Stomach (tissue), 8 donors: ENCODE measurements at regions not wholly inside any gene's neighbourhood (a gene's known extent, or its start where the extent isn't known, plus 50 kb on each side); places are given as distances from the start of the nearest gene placed in this dataset.
A peak's percentile ranks its signal among the peaks of the same experiment; 100 is the strongest.

Experiments
- DNase-seq, 2 donors: peaks; one replicate each; pipeline versions ENCODE4 v3.0.0 to v3.0.0-alpha.2; 2013 to 2019
- H3K27ac ChIP-seq, 5 donors: fragments of 200-600 bp in 4 of 5; sonication (generic) in 4 of 5; one replicate each; pipeline ENCODE4 v1.5.1; 2013 to 2019; ENCODE audit warnings: mild to moderate bottlenecking in 1 of 5, moderate library complexity in 1 of 5
- H3K27me3 ChIP-seq, 3 donors: fragments of 200-600 bp; sonication (generic); one replicate each; pipeline ENCODE4 v1.5.1; 2017 to 2019; ENCODE audit warnings: mixed run types in 1 of 3
- H3K36me3 ChIP-seq, 4 donors: fragments of 200-600 bp; sonication (generic); 1 replicate in 3 of 4; 2 replicates in 1 of 4; pipeline ENCODE4 v1.5.1; 2016 to 2019
- H3K4me1 ChIP-seq, 4 donors: fragments of 200-600 bp; sonication (generic); one replicate each; pipeline ENCODE4 v1.5.1; 2016 to 2019
- H3K4me3 ChIP-seq, 4 donors: fragments of 200-600 bp; sonication (generic) in 3 of 4; one replicate each; pipeline ENCODE4 v1.5.1; 2016 to 2019; ENCODE audit warnings: mild to moderate bottlenecking in 1 of 4
- H3K9me3 ChIP-seq, 4 donors: fragments of 200-600 bp; sonication (generic); one replicate each; pipeline ENCODE4 v1.5.1; 2016 to 2019
- CTCF ChIP-seq, 7 experiments: fragments of 450-650 bp in 4 of 7; fragments of 200-600 bp in 3 of 7; sonication (generic) in 3 of 7; IDR thresholded peaks; one replicate each; pipeline ENCODE4 v1.5.1; 2016 to 2019; ENCODE audit warnings: antibody characterized with exemption in 7 of 7, control low read depth in 2 of 7, mild to moderate bottlenecking in 1 of 7
- EP300 ChIP-seq: sonication (generic); formaldehyde crosslinking; IDR thresholded peaks from one replicate; pipeline ENCODE4 v1.6.1; 2017; ENCODE audit warnings: antibody characterized with exemption
- POLR2A ChIP-seq, 4 donors: fragments of 450-650 bp; IDR thresholded peaks; one replicate each; pipeline ENCODE4 v1.6.1; 2016; ENCODE audit warnings: antibody characterized with exemption in 4 of 4, control low read depth in 2 of 4, mild to moderate bottlenecking in 1 of 4, moderate library complexity in 1 of 4
- POLR2AphosphoS5 ChIP-seq, 3 donors: sonication (generic); formaldehyde crosslinking; IDR thresholded peaks; one replicate each; pipeline ENCODE4 v1.6.1; 2016; ENCODE audit warnings: antibody characterized with exemption in 3 of 3
- WGBS, 5 donors: extraction: QIAGEN DNeasy Blood & Tissue Kit in 3 of 5; methylation state at CpG; one replicate each; pipeline versions ENCODE4 v1.1.5 to v1.1.7; 2013 to 2018; 5-methylcytosine and 5-hydroxymethylcytosine counted together
- intact Hi-C: fragments of 100-400 bp; cut with DNase I; formaldehyde crosslinking; loops from one replicate; pipeline ENCODE4 v1.15.1; 2023; ENCODE audit warnings: low total_unique reads
- donor health status: healthy with polysubstance abuse.
- donor health status: Bipolar disorder and iron deficiency.
- donor health status: healthy.

GRCh38 chr7:46286356-46286755, 365.3 kb upstream of the IGFBP3 start:
- no peak for DNase-seq
- Histone ChIP-seq H3K36me3 (no peaks in the 10 kb centered on the region), H3K4me1 (peaks cover 0 to 5% (median 2%) of the 10 kb centered on the region in 4 donors), H3K9me3 (no peaks in the 10 kb centered on the region), H3K27me3 (no peaks in the 10 kb centered on the region), H3K27ac (no peak overlapping the region), H3K4me3 (no peak overlapping the region)
- intact Hi-C loops: no loop called here
- 78 to 88% (median 87%) methylated on average over 2 of the region's 2 CpGs for WGBS, 5 donors
- TF ChIP-seq POLR2A (IDR thresholded peaks at IDR 0.05) (no peak), EP300 (no peak), CTCF (IDR thresholded peaks at IDR 0.05) (no peak), POLR2AphosphoS5 (IDR thresholded peaks at IDR 0.05) (no peak)

GRCh38 chr7:46285878-46286277, 364.8 kb upstream of the IGFBP3 start:
- no peak for TF ChIP-seq EP300
- WGBS, 5 donors: 0 to 56% (median 0%) methylated on average over 1 of the region's 1 CpG
- no peak overlapping the region for H3K4me3 ChIP-seq
- H3K36me3 ChIP-seq: no peaks in the 10 kb centered on the region
- no peaks in the 10 kb centered on the region for H3K27me3 ChIP-seq
- H3K9me3 ChIP-seq: no peaks in the 10 kb centered on the region
- no peak overlapping the region for H3K27ac ChIP-seq
- peaks cover 0 to 3% (median under 1%) of the 10 kb centered on the region in 4 donors for H3K4me1 ChIP-seq
- intact Hi-C loops: no loop called here
- no peak for DNase-seq

GRCh38 chr7:46283852-46284251, 362.8 kb upstream of the IGFBP3 start:
- TF ChIP-seq POLR2AphosphoS5 (IDR thresholded peaks at IDR 0.05) (no peak), EP300 (no peak), POLR2A (IDR thresholded peaks at IDR 0.05) (no peak), CTCF (IDR thresholded peaks at IDR 0.05) (no peak)
- no peaks in the 10 kb centered on the region for H3K9me3 ChIP-seq
- no peaks in the 10 kb centered on the region for H3K4me1 ChIP-seq
- no peaks in the 10 kb centered on the region for H3K36me3 ChIP-seq
- no peak overlapping the region for H3K27ac ChIP-seq
- no peak overlapping the region for H3K4me3 ChIP-seq
- no peak for DNase-seq
- intact Hi-C loops: no loop called here
- 73 to 92% (median 85%) methylated on average over 7 of the region's 7 CpGs for WGBS, 5 donors
- H3K27me3 ChIP-seq: no peaks in the 10 kb centered on the region

GRCh38 chr7:46282155-46282554, 361.1 kb upstream of the IGFBP3 start:
- 73 to 83% (median 76%) methylated on average over 1 of the region's 1 CpG for WGBS, 5 donors
- DNase-seq: no peak
- Histone ChIP-seq H3K27ac (no peak overlapping the region), H3K9me3 (no peaks in the 10 kb centered on the region), H3K27me3 (no peaks in the 10 kb centered on the region), H3K4me1 (no peaks in the 10 kb centered on the region), H3K36me3 (no peaks in the 10 kb centered on the region), H3K4me3 (no peak overlapping the region)
- TF ChIP-seq POLR2AphosphoS5 (IDR thresholded peaks at IDR 0.05) (no peak), CTCF (IDR thresholded peaks at IDR 0.05) (no peak), POLR2A (IDR thresholded peaks at IDR 0.05) (no peak), EP300 (no peak)
- intact Hi-C loops: no loop called here

GRCh38 chr7:46281071-46281470, 360.0 kb upstream of the IGFBP3 start:
- Histone ChIP-seq H3K36me3 (no peaks in the 10 kb centered on the region), H3K9me3 (no peaks in the 10 kb centered on the region), H3K4me3 (no peak overlapping the region), H3K27me3 (no peaks in the 10 kb centered on the region), H3K27ac (no peak overlapping the region), H3K4me1 (no peaks in the 10 kb centered on the region)
- DNase-seq: peak in 1 of 2 donors; percentile 50
- TF ChIP-seq POLR2A (IDR thresholded peaks at IDR 0.05) (no peak), EP300 (no peak), CTCF (IDR thresholded peaks at IDR 0.05) (no peak), POLR2AphosphoS5 (IDR thresholded peaks at IDR 0.05) (no peak)
- 34 to 48% (median 40%) methylated on average over 2 of the region's 2 CpGs for WGBS, 5 donors
- intact Hi-C loops: no loop called here
